Endothelial cell of umbilical vein (primary cell): ENCODE measurements at regions not wholly inside any gene's neighbourhood (a gene's known extent, or its start where the extent isn't known, plus 50 kb on each side); places are given as distances from the start of the nearest gene placed in this dataset.

Experiments used
- BruUV-seq: library from RNA; stranded (reverse); fragments of 400-500 nt; replicated peaks from 2 replicates; lab custom pipeline; 2021; lab: Mats Ljungman, UMichigan
- CTCF ChIA-PET: fragments of 300-600, 350-600 bp; sonication (Branson Sonifier 250); formaldehyde crosslinking; loops from one replicate; lab custom pipeline; 2021; ENCODE audit warnings: antibody characterized with exemption, inconsistent platforms; lab: Charles Lee
- POLR2A ChIA-PET: fragments of 300-600, 350-600 bp; sonication (Branson Sonifier 250); formaldehyde crosslinking; loops from one replicate; lab custom pipeline; 2021; ENCODE audit warnings: antibody characterized with exemption, inconsistent platforms; lab: Charles Lee
- DNase-seq: peaks from one replicate; pipeline ENCODE4 v3.0.0-alpha.2; 2011; ENCODE audit warnings: low read depth, low spot score
- FAIRE-seq: peaks from 2 replicates; lab custom pipeline; 2011; peaks lifted over from hg19 to GRCh38; lab: Jason Lieb, UNC
- H2AFZ ChIP-seq: 2 replicates; pipeline ENCODE4 v1.6.0; 2012; ENCODE audit warnings: low read depth, low read length, control low read depth, inconsistent platforms
- H3K27ac ChIP-seq: 2 replicates; pipeline ENCODE4 v1.5.1; 2011; ENCODE audit warnings: low read depth, mild to moderate bottlenecking, control low read depth, low read length, moderate library complexity; ENCODE audit not compliant: insufficient read depth
- H3K27me3 ChIP-seq, 2 experiments: 2 replicates each; pipeline versions ENCODE4 v1.6.0 to v1.6.1; 2011; ENCODE audit warnings: low read length in 2 of 2, mixed read lengths in 1 of 2; ENCODE audit not compliant: control insufficient read depth in 2 of 2, insufficient read depth in 2 of 2
- H3K36me3 ChIP-seq, 2 experiments: 2 replicates in 1 of 2; 3 replicates in 1 of 2; pipeline ENCODE4 v1.5.1; 2011; ENCODE audit warnings: low read length in 2 of 2, mild to moderate bottlenecking in 1 of 2, moderate library complexity in 1 of 2; ENCODE audit not compliant: control insufficient read depth in 2 of 2, insufficient read depth in 2 of 2; ENCODE audit errors: extremely low read depth in 1 of 2
- H3K4me1 ChIP-seq: 3 replicates; pipeline ENCODE4 v1.5.1; 2011; ENCODE audit warnings: mild to moderate bottlenecking, low read length; ENCODE audit not compliant: control insufficient read depth, insufficient read depth; ENCODE audit errors: extremely low read depth
- H3K4me2 ChIP-seq: 2 replicates; pipeline ENCODE4 v1.6.1; 2011; ENCODE audit warnings: low read length, control low read depth, mixed read lengths; ENCODE audit not compliant: insufficient read depth
- H3K4me3 ChIP-seq, 3 experiments: fragments of 200-600 bp in 1 of 3; sonication (generic), shearing (Covaris generic) in 1 of 3; replicated peaks in 1 of 3; 2 replicates each; pipeline ENCODE4 v1.5.1; 2011 to 2016; ENCODE audit warnings: control low read depth in 3 of 3, low read length in 3 of 3, mild to moderate bottlenecking in 2 of 3, inconsistent platforms in 1 of 3, low read depth in 1 of 3, moderate library complexity in 1 of 3; ENCODE audit not compliant: insufficient read depth in 1 of 3
- H3K79me2 ChIP-seq: 2 replicates; pipeline ENCODE4 v1.6.0; 2012; ENCODE audit warnings: low read length, inconsistent platforms; ENCODE audit not compliant: control insufficient read depth, insufficient read depth
- H3K9ac ChIP-seq: replicated peaks from 2 replicates; pipeline ENCODE3; 2011; ENCODE audit warnings: low read length, control low read depth; ENCODE audit not compliant: insufficient read depth; ENCODE audit errors: extremely low read depth
- H3K9me1 ChIP-seq: replicated peaks from 3 replicates; pipeline ENCODE4 v1.6.0; 2011; ENCODE audit warnings: mild to moderate bottlenecking, low read length; ENCODE audit not compliant: control insufficient read depth, insufficient read depth; ENCODE audit errors: extremely low read depth
- H3K9me3 ChIP-seq: replicated peaks from 2 replicates; pipeline ENCODE4 v1.5.1; 2012; ENCODE audit warnings: low read length, inconsistent platforms; ENCODE audit not compliant: control insufficient read depth, insufficient read depth
- H4K20me1 ChIP-seq: replicated peaks from 2 replicates; pipeline ENCODE3; 2011; ENCODE audit warnings: mild to moderate bottlenecking, low read length; ENCODE audit not compliant: control insufficient read depth, insufficient read depth; ENCODE audit errors: extremely low read depth
- EZH2 ChIP-seq: IDR thresholded peaks from 2 replicates; pipeline ENCODE4 v1.6.1; 2012; ENCODE audit warnings: borderline replicate concordance, low read depth, mild to moderate bottlenecking, moderate library complexity, low read length, inconsistent platforms; ENCODE audit not compliant: severe bottlenecking
- GATA2 ChIP-seq: IDR thresholded peaks from 2 replicates; pipeline ENCODE4 v1.7.0; 2011; ENCODE audit warnings: low read depth, mild to moderate bottlenecking, moderate library complexity, mixed read lengths, low read length; ENCODE audit not compliant: insufficient read length, insufficient read depth
- MYC ChIP-seq: IDR thresholded peaks from one replicate; pipeline ENCODE4 v1.6.1; 2011; ENCODE audit warnings: mild to moderate bottlenecking, low read depth, low read length
- POLR2A ChIP-seq: IDR thresholded peaks from 2 replicates; pipeline ENCODE4 v1.6.1; 2012; ENCODE audit warnings: low read depth, mild to moderate bottlenecking, control low read depth, low read length
- POLR2AphosphoS5 ChIP-seq: IDR thresholded peaks from 2 replicates; pipeline ENCODE4 v1.6.1; 2012; ENCODE audit warnings: low read depth, mild to moderate bottlenecking, control low read depth, low read length, moderate library complexity; ENCODE audit not compliant: insufficient read depth
- dilution Hi-C: fragments of 300-500 bp; cut with MboI; formaldehyde crosslinking; loops from one replicate; pipeline ENCODE4 v1.15.0; 2019; ENCODE audit warnings: low sequenced_read_pairs; ENCODE audit not compliant: extremely low pct_ligation_motif_present
- intact Hi-C: fragments of 100-400 bp; cut with micrococcal nuclease; formaldehyde crosslinking; loops from one replicate; pipeline ENCODE4 v1.10.0; 2022

GRCh38 chr1:218699421-218699820 is 354.3 kb downstream of the TGFB2 start:
- FAIRE-seq: no peak
- no peak for TF ChIP-seq POLR2AphosphoS5
- no peak for TF ChIP-seq MYC
- TF ChIP-seq POLR2A: no peak
- TF ChIP-seq GATA2: no peak
- Histone ChIP-seq H4K20me1 (no peaks in the 10 kb centered on the region), H3K4me3 (no peak overlapping the region), H3K79me2 (no peaks in the 10 kb centered on the region), H3K9me1 (no peaks in the 10 kb centered on the region), H3K9me3 (no peaks in the 10 kb centered on the region), H3K27ac (no peak overlapping the region), H3K4me2 (no peak overlapping the region), H3K36me3 (no peaks in the 10 kb centered on the region), H3K27me3 (no peaks in the 10 kb centered on the region), H3K4me1 (no peaks in the 10 kb centered on the region), H2AFZ (no peak overlapping the region), H3K9ac (no peak overlapping the region)
- no TSS peak for BruUV-seq
- ChIA-PET POLR2A (no interaction called here), CTCF (interaction anchor here (0.9 kb wide), 1 partner anchor 11 kb away, joined by 3 read pairs; no protein-coding TSS in a partner anchor)
- dilution Hi-C loops (no loop called here), intact Hi-C loops (no loop called here)
- peak; percentile 30 for DNase-seq

- Histone ChIP-seq H3K9me1 (no peaks in the 10 kb centered on the region), H3K4me2 (no peak overlapping the region), H3K9me3 (no peaks in the 10 kb centered on the region), H3K4me3 (no peak overlapping the region), H3K27me3 (no peaks in the 10 kb centered on the region), H3K9ac (no peak overlapping the region), H3K4me1 (peaks cover 3% of the 10 kb centered on the region), H3K27ac (no peak overlapping the region), H3K36me3 (no peaks in the 10 kb centered on the region), H2AFZ (no peak overlapping the region), H4K20me1 (no peaks in the 10 kb centered on the region), H3K79me2 (no peaks in the 10 kb centered on the region)
- no TSS peak for BruUV-seq
- FAIRE-seq (no peak), DNase-seq (no peak)
- TF ChIP-seq EZH2: no peak
- TF ChIP-seq MYC: no peak
- CTCF ChIA-PET: no interaction called here
- intact Hi-C loops (loop anchor here (10.0 kb wide), 2 partner anchors 175 to 575 kb away; no protein-coding TSS in a partner anchor), dilution Hi-C loops (no loop called here)
- POLR2A ChIA-PET: no interaction called here
Observed at GRCh38 chr1:218699865-218700264, 354.7 kb downstream of the TGFB2 start.
